Putamen (tissue), 1 donor: ENCODE measurements at regions not wholly inside any gene's neighbourhood (a gene's known extent, or its start where the extent isn't known, plus 50 kb on each side); places are given as distances from the start of the nearest gene placed in this dataset.

Experiments used
- DNase-seq: peaks from one replicate; pipeline ENCODE4 v3.0.0-alpha.2; 2016; ENCODE audit warnings: low spot score

DNA sequence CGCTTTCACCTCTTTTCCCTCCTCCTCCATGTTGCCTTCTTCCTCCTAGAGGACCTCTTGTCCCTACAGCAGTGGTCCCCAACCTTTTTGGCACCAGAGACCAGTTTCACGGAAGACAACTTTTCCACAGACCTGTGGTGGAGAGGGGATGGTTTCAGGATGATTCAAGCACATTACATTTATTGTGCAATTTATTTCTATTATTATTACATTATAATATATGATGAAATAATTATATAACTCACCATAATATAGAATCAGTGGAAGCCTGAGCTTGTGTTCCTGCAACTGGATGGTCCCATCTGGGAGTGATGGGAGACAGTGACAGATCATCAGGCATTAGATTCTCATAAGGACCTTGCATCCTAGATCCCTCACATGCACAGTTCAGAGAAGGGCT is 152.2 kb upstream of the NCKAP5 start:
- DNase-seq = no peak

DNA sequence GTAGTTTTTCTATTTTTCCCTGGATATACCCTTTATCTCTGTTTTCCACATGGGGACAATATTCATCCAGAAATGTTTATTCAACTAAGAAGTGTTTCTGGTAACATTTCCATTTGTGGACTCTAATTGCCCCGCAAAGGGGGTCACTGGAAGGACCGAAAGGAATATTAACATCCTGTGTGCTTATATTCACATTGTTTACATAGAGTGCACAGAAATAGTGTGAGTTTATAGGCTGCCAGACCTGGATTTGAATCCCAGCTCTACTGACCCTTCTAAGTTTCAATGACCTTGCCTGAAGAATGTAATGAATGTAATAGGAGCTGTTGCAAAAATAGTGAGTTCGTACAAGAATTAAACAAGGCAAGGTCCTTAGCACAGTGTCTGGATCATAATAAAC is 152.9 kb upstream of the NCKAP5 start:
- no peak for DNase-seq

DNA sequence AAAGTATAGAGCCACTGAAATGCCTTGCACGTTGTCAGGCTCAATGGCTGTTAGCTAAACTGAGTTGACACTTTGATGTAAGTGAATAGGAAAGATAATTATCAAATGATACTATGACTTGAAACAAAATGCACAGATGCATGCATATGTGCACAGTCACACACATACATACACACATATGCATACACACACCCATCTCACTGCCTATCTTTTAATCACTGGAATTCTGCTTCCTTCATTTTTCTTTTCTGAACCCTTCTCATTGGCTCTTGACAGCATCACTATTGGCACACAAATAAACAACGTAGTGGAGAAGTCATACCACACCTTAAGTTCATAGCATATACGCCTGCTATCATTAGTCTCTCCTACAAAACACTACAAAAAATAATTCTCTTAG is 154.9 kb upstream of the NCKAP5 start:
- no peak for DNase-seq

DNA sequence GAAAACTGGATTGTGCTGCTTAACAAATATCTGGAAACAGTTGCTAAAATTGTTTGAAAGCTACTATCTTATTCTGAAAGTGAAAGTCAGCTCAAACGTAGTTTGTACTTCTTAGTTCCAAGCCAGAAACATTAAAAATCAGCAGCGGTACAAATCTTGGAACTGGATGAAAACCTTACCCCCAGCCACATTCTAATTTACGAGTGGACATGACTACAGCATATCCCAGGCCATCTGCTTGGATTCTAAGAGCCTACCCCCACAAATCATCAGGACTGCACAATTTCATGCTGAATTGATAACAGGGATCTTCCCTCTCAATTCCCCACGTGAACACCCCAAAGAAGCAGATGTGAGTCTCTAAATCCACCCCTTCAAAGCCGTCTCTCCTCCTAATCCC is 158.7 kb upstream of the NCKAP5 start:
- DNase-seq = no peak

GRCh38 chr2:133732059-133732458 is 163.8 kb upstream of the NCKAP5 start:
- no peak for DNase-seq

DNA sequence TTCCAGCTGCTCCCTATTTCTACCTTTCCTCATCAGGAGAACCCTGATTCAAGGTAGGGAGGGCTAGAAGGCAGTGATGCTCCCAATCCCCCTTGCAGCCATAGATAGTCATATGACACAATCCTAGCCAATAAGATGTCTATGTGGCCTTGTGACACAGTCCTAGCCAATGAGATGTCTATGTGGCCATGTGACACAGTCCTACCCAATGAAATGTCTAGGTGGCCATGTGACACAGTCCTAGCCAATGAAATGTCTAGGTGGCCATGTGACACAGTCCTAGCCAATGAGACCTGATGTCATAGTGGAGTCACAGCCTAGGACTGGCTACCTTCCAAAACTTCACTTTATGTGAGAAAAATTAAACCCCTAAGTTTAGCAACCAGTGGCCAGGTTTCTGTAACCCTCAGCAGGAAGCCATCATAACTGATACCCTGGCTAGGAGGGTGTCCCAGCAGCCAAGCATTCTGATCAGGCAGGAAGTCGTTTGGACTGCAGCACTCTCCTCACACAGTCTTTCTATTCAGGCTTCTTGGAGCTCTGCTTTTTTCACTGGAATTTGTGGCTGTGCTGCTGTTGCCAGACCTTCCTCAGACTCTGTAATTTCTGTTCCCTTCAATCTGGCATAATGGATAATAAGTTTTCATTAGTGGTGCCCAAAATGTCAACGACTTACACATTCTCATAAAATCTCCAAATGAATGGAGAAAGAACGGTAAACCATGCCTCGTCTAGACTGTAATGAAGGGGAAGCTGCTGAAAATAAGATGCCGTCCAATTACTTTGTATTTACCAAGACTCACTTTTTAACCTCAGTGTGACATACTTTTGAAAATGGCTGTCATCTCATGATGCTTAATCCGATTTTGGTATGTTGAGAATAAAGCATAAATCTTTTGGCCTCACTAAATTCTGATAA is 165.0 kb upstream of the NCKAP5 start:
- DNase-seq = no peak

DNA sequence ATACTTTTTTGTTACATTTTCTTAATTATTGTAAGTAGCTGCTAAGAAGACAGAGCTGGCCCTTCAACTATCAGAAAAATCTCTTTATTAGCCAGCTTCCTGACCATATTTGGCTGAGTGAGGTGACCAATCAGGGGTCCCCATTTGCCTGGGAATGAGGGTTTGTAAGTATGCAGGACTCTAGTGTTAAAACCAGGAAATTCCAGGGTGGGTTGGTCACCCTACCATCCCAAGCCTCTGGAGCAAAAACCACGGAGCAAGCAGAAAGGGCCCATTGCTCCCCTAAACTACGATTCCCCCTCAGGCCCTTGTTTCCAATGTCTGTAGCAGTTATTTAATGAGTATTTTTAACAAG is 165.6 kb upstream of the NCKAP5 start:
- no peak for DNase-seq

DNA sequence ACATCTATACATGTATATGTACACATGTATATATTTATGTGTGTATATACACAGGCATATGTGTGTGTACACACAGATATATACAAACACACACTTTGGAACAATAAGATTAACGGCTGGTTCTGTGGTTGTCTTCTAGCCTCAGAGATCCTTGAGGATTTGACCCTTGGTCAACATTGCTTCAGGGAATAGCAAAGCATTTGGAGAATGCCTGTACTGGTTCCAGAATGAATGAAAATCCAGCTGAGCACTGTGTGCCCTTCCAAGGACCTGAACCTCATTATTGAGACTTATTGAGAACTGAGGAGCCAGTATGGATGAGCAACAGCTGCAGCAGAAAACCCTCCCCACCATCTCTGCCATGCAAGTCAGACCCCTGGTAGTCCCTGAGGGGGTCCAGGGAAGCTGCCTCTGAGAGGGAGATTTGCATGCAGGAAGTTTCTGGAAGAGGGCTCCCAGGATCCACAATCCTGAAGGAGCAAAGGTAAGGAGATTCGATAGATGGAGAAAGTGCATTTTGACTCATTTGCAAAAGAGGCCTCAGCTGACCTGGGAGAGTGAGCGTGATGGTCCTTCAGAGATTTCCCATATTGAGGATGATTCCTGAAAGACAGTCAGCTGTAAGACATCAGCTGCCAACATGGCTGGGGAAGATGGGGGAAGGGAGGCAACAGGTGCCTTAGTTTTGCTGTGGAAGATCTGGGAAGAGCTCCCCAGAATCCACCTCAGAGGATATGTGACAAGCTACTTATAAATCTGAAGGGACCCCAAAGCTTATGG is 166.6 kb upstream of the NCKAP5 start:
- no peak for DNase-seq

DNA sequence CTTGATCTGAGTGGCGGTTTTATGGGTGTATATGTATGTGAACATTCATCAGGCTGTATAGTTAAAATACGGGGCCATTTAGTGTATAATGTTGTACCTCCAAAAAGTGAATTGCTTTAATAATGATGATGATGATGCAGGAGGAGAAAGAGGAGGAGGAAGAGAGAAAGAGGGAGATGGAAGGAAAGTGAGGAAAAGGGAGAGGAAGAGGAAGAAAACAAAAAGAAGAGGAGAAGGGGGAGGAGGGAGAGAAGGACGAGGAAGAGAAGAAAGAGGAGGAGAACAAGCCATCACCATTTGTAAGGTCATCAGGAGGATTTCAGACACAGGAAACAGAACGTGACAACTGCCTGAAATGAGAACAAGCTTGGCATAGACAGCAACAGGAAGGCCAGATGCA is 168.4 kb upstream of the NCKAP5 start:
- no peak for DNase-seq

DNA sequence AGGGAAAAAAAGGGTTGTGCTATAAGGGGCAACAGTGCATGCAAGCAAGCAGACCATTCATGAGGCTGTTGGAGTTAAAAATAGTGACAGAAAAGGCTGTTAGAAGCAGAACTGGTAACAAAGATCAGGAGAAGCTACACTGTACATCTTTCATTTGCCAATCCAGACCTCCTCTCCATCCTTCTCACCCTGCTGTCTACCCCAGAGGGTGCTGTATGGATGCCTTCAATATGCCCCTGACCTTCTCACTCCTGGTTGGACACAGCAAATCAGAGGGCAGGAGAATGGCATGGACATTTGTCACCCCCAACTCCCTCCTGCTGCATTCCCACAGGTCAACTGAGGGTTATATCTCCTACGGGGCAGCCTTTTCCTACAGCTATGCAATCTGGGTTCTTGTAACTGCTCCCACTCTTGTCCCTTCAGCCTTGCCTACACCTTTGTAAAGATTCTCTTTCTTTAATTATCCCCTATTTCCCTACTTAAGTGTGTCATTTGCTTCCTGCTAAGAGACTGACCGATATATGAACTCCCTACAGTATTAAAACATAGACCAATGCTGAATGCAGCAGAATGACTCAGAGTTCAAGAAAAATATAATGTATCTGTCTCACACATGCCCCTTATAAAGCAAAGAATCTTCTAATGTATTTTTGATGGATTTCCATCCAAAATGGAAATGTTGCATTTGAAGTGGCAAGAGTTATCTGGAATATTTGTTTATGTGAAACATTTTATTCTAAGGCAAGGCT is 169.2 kb upstream of the NCKAP5 start:
- DNase-seq = no peak

- DNase-seq = no peak
These were observed 170.8 kb upstream of the NCKAP5 start for GRCh38 chr2:133739039-133739438.

DNA sequence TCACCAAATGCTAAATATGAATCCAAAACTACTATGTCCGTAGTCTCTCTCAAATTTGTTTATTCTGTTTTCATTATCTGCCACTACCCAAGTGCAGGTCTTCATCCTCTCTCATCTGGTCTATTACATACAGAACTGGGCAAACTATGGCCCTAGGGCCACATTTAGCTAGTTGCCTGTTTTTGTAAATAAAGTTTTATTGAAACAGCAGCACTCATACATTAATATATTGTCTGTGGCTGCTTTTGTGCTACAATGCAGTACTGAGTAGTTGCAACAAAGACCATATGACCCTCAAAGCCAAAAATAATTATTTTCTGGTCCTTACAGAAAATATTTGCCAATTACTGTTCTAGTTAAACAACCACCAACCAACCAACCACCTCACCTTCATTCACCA is 172.2 kb upstream of the NCKAP5 start:
- no peak for DNase-seq

DNA sequence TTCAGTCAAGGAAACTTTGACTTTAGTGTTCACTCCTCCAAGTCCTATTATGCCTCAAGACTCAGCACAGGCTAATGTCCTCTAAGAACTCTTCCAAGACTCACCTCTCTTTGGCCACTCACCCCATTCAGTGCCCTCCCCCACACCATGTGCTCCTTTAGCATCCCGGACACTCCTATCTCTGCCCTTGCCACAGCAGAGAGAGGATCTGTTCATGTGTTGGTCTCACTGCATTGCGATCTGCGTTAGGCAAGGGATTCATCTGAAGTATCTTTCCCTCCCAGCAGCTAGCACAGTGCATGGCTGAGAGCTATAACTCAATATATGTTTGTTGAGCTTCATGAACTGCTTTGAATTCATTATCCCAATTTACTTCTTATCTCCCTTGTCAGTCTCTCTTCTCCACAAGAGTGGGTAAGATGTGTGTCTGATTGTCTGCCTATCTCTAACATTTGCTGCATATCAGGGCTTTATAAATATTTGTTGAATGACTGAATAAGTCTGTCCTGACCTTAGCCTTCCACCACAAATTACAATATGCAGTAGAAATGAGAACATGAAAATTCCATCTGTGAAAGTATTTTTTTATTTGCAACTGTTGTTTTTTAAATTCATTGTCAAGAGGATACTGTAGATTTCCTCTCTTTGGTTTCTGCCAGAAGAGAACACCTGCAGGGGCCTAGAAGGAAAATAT is 179.9 kb upstream of the NCKAP5 start:
- DNase-seq = no peak

GRCh38 chr2:133753665-133754064 is 185.4 kb upstream of the NCKAP5 start:
- no peak for DNase-seq

GRCh38 chr2:133755480-133756300 is 187.4 kb upstream of the NCKAP5 start:
- no peak for DNase-seq

DNA sequence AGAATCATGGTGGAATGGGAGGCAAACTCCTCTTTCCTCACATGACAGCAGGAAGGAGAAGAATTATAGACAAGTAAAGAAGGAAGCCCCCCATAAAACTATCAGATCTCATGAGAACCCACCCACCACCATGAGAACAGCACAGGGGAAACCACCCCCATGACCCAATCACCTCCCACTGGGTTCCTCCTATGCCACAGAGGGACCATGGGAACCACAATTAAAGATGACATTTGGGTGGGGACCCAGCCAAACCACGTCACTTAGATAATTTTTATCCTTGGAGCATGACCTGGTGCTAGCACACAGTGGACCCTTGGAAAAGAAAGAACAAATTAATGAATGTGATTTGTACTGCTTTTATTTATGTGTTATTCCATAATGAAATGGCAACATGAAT is 188.6 kb upstream of the NCKAP5 start:
- no peak for DNase-seq

- no peak for DNase-seq
These were observed 192.1 kb upstream of the NCKAP5 start for GRCh38 chr2:133760376-133760775.

GRCh38 chr2:133765658-133766057 is 197.4 kb upstream of the NCKAP5 start:
- DNase-seq = no peak

DNA sequence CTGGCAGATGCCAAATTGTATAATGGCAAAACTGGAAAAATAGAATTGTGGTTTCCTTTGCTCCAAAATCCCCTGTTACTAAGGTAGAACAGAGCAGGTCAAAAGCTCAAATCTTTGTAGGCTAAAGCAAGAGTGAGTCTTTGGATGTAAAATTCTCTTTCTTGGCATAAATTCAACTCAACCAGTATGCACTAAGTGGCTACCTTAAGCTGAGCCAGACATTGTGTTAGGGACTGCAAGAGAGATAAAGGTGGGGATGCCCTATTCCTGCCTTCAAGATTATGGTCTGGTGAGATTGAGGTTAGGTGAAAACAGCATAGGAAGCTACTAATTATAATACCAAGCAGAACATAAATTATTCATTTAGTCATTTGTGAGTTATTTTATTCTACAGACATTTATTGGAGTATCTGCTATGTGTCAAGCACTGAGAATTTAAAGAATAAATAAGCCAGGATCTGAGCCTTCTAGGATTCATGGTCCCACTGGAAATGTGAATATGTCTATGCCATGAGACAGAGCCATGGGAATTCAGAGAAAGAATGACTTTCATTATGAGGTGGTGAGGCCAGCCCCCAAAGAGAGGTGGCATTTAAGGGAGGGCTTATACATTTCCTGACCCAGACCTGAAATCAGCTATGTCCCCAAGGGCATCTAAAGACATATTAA is 198.0 kb upstream of the NCKAP5 start:
- DNase-seq = no peak

DNA sequence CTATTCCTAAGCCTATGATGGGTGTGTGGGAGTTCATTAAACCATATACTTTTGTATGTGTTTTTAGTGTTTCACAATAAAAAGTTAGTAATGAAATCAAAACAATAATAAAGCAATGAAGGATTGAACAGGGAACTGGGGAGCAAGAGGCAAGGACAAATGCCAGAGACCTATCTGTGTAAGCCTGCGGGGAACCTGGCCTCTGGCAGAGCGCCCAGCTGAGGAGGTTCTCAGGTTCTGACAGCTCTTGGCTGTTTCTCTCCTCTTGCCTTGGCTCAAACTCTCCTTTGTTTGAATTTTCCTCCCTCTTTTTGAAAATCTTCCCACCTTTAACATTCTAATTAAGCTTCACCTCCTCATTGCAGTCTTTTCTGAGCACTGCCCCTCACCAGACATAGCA is 200.0 kb upstream of the NCKAP5 start:
- DNase-seq = no peak
